ENCODE measurements at regions not wholly inside any gene's neighbourhood (a gene's known extent, or its start where the extent isn't known, plus 50 kb on each side); places are given as distances from the start of the nearest gene placed in this dataset.

GRCh38 chr5:2801577-2802525 lies 50.4 kb upstream of the IRX2 start:
- TF ChIP-seq CTCF (IDR thresholded peaks at IDR 0.05): no peak
- no peak for TF ChIP-seq POLR2AphosphoS5 (IDR thresholded peaks at IDR 0.05; ENCODE audit: low read depth, low read length)
- no peak for TF ChIP-seq TCF7L2 (IDR thresholded peaks at IDR 0.05; ENCODE audit: low read depth, low read length)
- TF ChIP-seq SIN3A (IDR thresholded peaks at IDR 0.05; ENCODE audit: borderline replicate concordance, insufficient read depth, low read depth, low read length): no peak

Data from Panc1 (cell line).